IMR-90 (cell line): ENCODE measurements at regions not wholly inside any gene's neighbourhood (a gene's known extent, or its start where the extent isn't known, plus 50 kb on each side); places are given as distances from the start of the nearest gene placed in this dataset.

Source experiments
- ATAC-seq: fragments of 200-7000 bp; cut with Tn5 transposase; 2 replicates; pipeline ENCODE4 v1.9.1; 2020; ENCODE audit warnings: low read depth, mild to moderate bottlenecking, moderate library complexity
- BruUV-seq: library from RNA; stranded (reverse); fragments of 400-500 nt; replicated peaks from 2 replicates; lab custom pipeline; 2021; lab: Mats Ljungman, UMichigan
- CTCF ChIA-PET: fragments of 300-600 bp; formaldehyde crosslinking; extraction: SDS; loops from one replicate; lab custom pipeline; 2021; ENCODE audit warnings: antibody characterized with exemption; lab: Yijun Ruan, JAX
- POLR2A ChIA-PET: fragments of 300-600 bp; sonication (Branson Sonifier 250); formaldehyde crosslinking; loops from one replicate; lab custom pipeline; 2022; ENCODE audit warnings: antibody characterized with exemption; ENCODE audit not compliant: unreplicated experiment; lab: Charles Lee
- DNase-seq: peaks from one replicate; pipeline ENCODE4 v3.0.0; 2013
- H2AFZ ChIP-seq: replicated peaks from 2 replicates; pipeline ENCODE3; 2013; ENCODE audit warnings: low read length, mild to moderate bottlenecking; ENCODE audit not compliant: poor library complexity
- H2AK5ac ChIP-seq: 2 replicates; pipeline ENCODE4 v1.6.1; 2013; ENCODE audit warnings: low read depth, low read length, inconsistent platforms
- H2AK9ac ChIP-seq: replicated peaks from 2 replicates; pipeline ENCODE3; 2013; ENCODE audit warnings: mild to moderate bottlenecking, low read depth, low read length, moderate library complexity; ENCODE audit not compliant: poor library complexity
- H2BK120ac ChIP-seq: 2 replicates; pipeline ENCODE4 v1.6.1; 2013; ENCODE audit warnings: low read depth, low read length, inconsistent platforms
- H2BK15ac ChIP-seq: 3 replicates; pipeline ENCODE4 v1.6.1; 2013; ENCODE audit warnings: low read depth, low read length, inconsistent platforms
- H2BK20ac ChIP-seq: 2 replicates; pipeline ENCODE4 v1.6.1; 2013; ENCODE audit warnings: low read depth, mild to moderate bottlenecking, inconsistent platforms, low read length, moderate library complexity
- H2BK5ac ChIP-seq: 2 replicates; pipeline ENCODE4 v1.6.1; 2013; ENCODE audit warnings: mild to moderate bottlenecking, low read depth, low read length, inconsistent platforms; ENCODE audit not compliant: poor library complexity, severe bottlenecking
- H3K14ac ChIP-seq: replicated peaks from 2 replicates; pipeline ENCODE4 v1.6.1; 2013; ENCODE audit warnings: low read depth, low read length, inconsistent platforms
- H3K18ac ChIP-seq: 2 replicates; pipeline ENCODE4 v1.6.1; 2013; ENCODE audit warnings: low read depth, low read length, control low read depth
- H3K23ac ChIP-seq: 2 replicates; pipeline ENCODE4 v1.6.1; 2013; ENCODE audit warnings: low read depth, low read length, inconsistent platforms
- H3K27ac ChIP-seq: 2 replicates; pipeline ENCODE4 v1.5.1; 2013; ENCODE audit warnings: mild to moderate bottlenecking, control low read depth, low read length; ENCODE audit not compliant: insufficient read depth
- H3K27me3 ChIP-seq: 2 replicates; pipeline ENCODE4 v1.6.1; 2013; ENCODE audit warnings: low read length; ENCODE audit not compliant: control insufficient read depth, insufficient read depth
- H3K36me3 ChIP-seq: 2 replicates; pipeline ENCODE4 v1.6.1; 2013; ENCODE audit warnings: low read length, mixed read lengths; ENCODE audit not compliant: control insufficient read depth, insufficient read depth
- H3K4ac ChIP-seq: 2 replicates; pipeline ENCODE4 v1.6.1; 2013; ENCODE audit warnings: low read depth, low read length, inconsistent platforms
- H3K4me1 ChIP-seq: 2 replicates; pipeline ENCODE4 v1.6.1; 2013; ENCODE audit warnings: low read length, mixed read lengths; ENCODE audit not compliant: control insufficient read depth, insufficient read depth
- H3K4me2 ChIP-seq: 2 replicates; pipeline ENCODE4 v1.6.1; 2013; ENCODE audit warnings: low read depth, mild to moderate bottlenecking, control low read depth, low read length, moderate library complexity
- H3K4me3 ChIP-seq: 2 replicates; pipeline ENCODE4 v1.5.1; 2013; ENCODE audit warnings: low read depth, mild to moderate bottlenecking, control low read depth, low read length, moderate library complexity; ENCODE audit not compliant: insufficient read depth
- H3K56ac ChIP-seq: 2 replicates; pipeline ENCODE4 v1.6.1; 2013; ENCODE audit warnings: low read length, inconsistent platforms; ENCODE audit not compliant: insufficient read depth; ENCODE audit errors: extremely low read depth
- H3K79me1 ChIP-seq, 2 experiments: 2 replicates each; pipeline ENCODE4 v1.6.1; 2013; ENCODE audit warnings: low read length in 2 of 2, inconsistent platforms in 1 of 2, low read depth in 1 of 2
- H3K9ac ChIP-seq: 2 replicates; pipeline ENCODE4 v1.6.1; 2013; ENCODE audit warnings: low read depth, low read length, control low read depth
- H3K9me1 ChIP-seq: 2 replicates; pipeline ENCODE4 v1.6.1; 2013; ENCODE audit warnings: low read length, inconsistent platforms; ENCODE audit not compliant: insufficient read depth
- H3K9me3 ChIP-seq: 2 replicates; pipeline ENCODE4 v1.6.1; 2013; ENCODE audit warnings: low read length; ENCODE audit not compliant: control insufficient read depth, insufficient read depth
- H4K20me1 ChIP-seq: 2 replicates; pipeline ENCODE4 v1.6.1; 2013; ENCODE audit warnings: low read length, inconsistent platforms; ENCODE audit not compliant: insufficient read depth
- H4K5ac ChIP-seq: 2 replicates; pipeline ENCODE4 v1.6.1; 2013; ENCODE audit warnings: mild to moderate bottlenecking, low read depth, low read length, control low read depth
- H4K8ac ChIP-seq, 2 experiments: 2 replicates each; pipeline ENCODE4 v1.6.1; 2013; ENCODE audit warnings: low read depth in 2 of 2, low read length in 2 of 2, control low read depth in 1 of 2, inconsistent platforms in 1 of 2
- H4K91ac ChIP-seq: 2 replicates; pipeline ENCODE4 v1.6.1; 2013; ENCODE audit warnings: low read depth, low read length, inconsistent platforms; ENCODE audit not compliant: insufficient read depth
- CEBPB ChIP-seq: IDR thresholded peaks from 2 replicates; pipeline ENCODE4 v1.6.1; 2012; ENCODE audit warnings: low read depth, low read length, improper control_type of control experiment
- CHD1 ChIP-seq: IDR thresholded peaks from 2 replicates; pipeline ENCODE4 v1.6.1; 2012; ENCODE audit warnings: low read depth, low read length, improper control_type of control experiment
- CTCF ChIP-seq: conservative IDR thresholded peaks from 2 replicates; pipeline ENCODE4 v1.5.1; 2012; ENCODE audit warnings: mild to moderate bottlenecking, low read depth, low read length, improper control_type of control experiment
- FOS ChIP-seq: fragments of 150-350 bp; IDR thresholded peaks from 2 replicates; pipeline ENCODE4 v1.6.1; 2016; ENCODE audit warnings: low read depth, low read length
- MAFK ChIP-seq: IDR thresholded peaks from 2 replicates; pipeline ENCODE4 v1.6.1; 2012; ENCODE audit warnings: low read depth, low read length, improper control_type of control experiment
- MAZ ChIP-seq: IDR thresholded peaks from 2 replicates; pipeline ENCODE4 v1.6.1; 2012; ENCODE audit warnings: low read depth, mild to moderate bottlenecking, low read length, improper control_type of control experiment, moderate library complexity, borderline replicate concordance
- MXI1 ChIP-seq: IDR thresholded peaks from 2 replicates; pipeline ENCODE4 v1.6.1; 2012; ENCODE audit warnings: low read depth, mild to moderate bottlenecking, low read length, moderate library complexity, borderline replicate concordance
- NFE2L2 ChIP-seq: fragments of 150-350 bp; IDR thresholded peaks from 2 replicates; pipeline ENCODE4 v1.6.1; 2016; ENCODE audit warnings: low read depth, mild to moderate bottlenecking, low read length
- POLR2A ChIP-seq: IDR thresholded peaks from 2 replicates; pipeline ENCODE4 v1.6.1; 2012; ENCODE audit warnings: mild to moderate bottlenecking, low read depth, low read length
- RAD21 ChIP-seq: IDR thresholded peaks from 2 replicates; pipeline ENCODE4 v1.6.1; 2012; ENCODE audit warnings: low read length, improper control_type of control experiment
- RCOR1 ChIP-seq: IDR thresholded peaks from 2 replicates; pipeline ENCODE4 v1.6.1; 2012; ENCODE audit warnings: mild to moderate bottlenecking, low read length, improper control_type of control experiment; ENCODE audit not compliant: insufficient replicate concordance
- RFX5 ChIP-seq: IDR thresholded peaks from 2 replicates; pipeline ENCODE4 v1.8.0; 2012; ENCODE audit warnings: low read depth, mild to moderate bottlenecking, low read length, moderate library complexity
- SMC3 ChIP-seq: fragments of 150-350 bp; IDR thresholded peaks from 2 replicates; pipeline ENCODE4 v1.6.1; 2016; ENCODE audit warnings: low read depth, mild to moderate bottlenecking, antibody characterized with exemption, low read length, moderate library complexity
- USF2 ChIP-seq: fragments of 150-350 bp; IDR thresholded peaks from 2 replicates; pipeline ENCODE4 v1.6.1; 2017; ENCODE audit warnings: mild to moderate bottlenecking, antibody characterized with exemption, low read length, low read depth
- WGBS, 2 experiments: methylation state at CpG; one replicate each; pipeline versions ENCODE4 v1.1.5 to v1.1.7; 2013; ENCODE audit warnings: missing lambda C conversion rate in 2 of 2; ENCODE audit not compliant: insufficient read length in 1 of 2; ENCODE audit errors: extremely low coverage in 2 of 2; 5-methylcytosine and 5-hydroxymethylcytosine counted together
- dilution Hi-C: fragments of 300-500 bp; cut with HindIII; formaldehyde crosslinking; loops from one replicate; pipeline ENCODE4 v1.14.3; 2018; ENCODE audit warnings: low sequenced_read_pairs; ENCODE audit not compliant: unreplicated experiment
- in situ Hi-C: fragments of 300-500 bp; cut with MboI; formaldehyde crosslinking; loops from 3 replicates; pipeline ENCODE4 v1.14.3; 2019; ENCODE audit warnings: low sequenced_read_pairs, inconsistent platforms, mixed read lengths
- intact Hi-C: fragments of 100-400 bp; cut with micrococcal nuclease; formaldehyde crosslinking; loops from 2 replicates; pipeline ENCODE4 v1.10.0; 2022
- TF ChIP-seq, protein P1 (sequence below): fragments of 150-350 bp; IDR thresholded peaks from 2 replicates; pipeline ENCODE4 v1.6.1; 2016; ENCODE audit warnings: low read depth, mild to moderate bottlenecking, low read length, moderate library complexity, borderline replicate concordance

DNA sequence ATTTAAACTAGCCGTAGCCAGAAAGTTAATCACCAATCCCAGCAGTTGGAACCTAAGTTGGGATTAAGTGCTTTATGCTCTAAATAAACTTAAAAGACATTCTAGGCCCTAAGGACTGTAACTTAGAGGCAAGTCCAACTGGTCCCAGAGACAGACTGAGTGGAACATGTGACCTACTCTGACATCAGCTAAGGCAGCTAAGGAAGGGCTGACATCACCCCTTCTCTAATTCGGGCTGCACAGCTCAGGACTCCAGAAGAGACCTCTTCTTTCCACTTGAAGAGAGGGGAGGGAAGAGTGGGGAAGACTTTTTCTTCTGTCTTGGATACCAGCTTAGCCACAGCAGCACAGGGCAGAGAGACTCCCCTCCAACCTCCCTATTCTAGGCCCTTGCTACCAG lies 565.2 kb downstream of the CDH8 start:
- Histone ChIP-seq H2AFZ (no peak overlapping the region), H3K9me3 (peaks cover 17% of the 10 kb centered on the region), H3K9me1 (no peaks in the 10 kb centered on the region), H3K4ac (no peak overlapping the region), H3K56ac (no peak overlapping the region), H2BK20ac (no peak overlapping the region), H3K27ac (no peak overlapping the region), H3K9ac (no peak overlapping the region), H2AK9ac (no peak overlapping the region), H2BK5ac (no peak overlapping the region), H3K79me1 (no peaks in the 10 kb centered on the region), H3K18ac (no peak overlapping the region), H2BK15ac (no peak overlapping the region), H4K8ac (no peak overlapping the region), H2BK120ac (no peak overlapping the region), H3K4me3 (no peak overlapping the region), H3K27me3 (no peaks in the 10 kb centered on the region), H4K5ac (no peak overlapping the region), H3K36me3 (no peaks in the 10 kb centered on the region), H4K20me1 (no peaks in the 10 kb centered on the region), H4K91ac (no peak overlapping the region), H3K14ac (no peak overlapping the region), H2AK5ac (no peak overlapping the region), H3K4me2 (no peak overlapping the region), H3K23ac (no peak overlapping the region), H3K4me1 (no peaks in the 10 kb centered on the region)
- CTCF ChIA-PET = no interaction called here
- TF ChIP-seq MAZ (no peak), RAD21 (no peak), RCOR1 (no peak), MXI1 (no peak), RFX5 (no peak), FOS (no peak), CEBPB (no peak), SMC3 (no peak), MAFK (no peak), CHD1 (no peak), CTCF (no peak), NFE2L2 (no peak), USF2 (no peak), POLR2A (no peak)
- TF ChIP-seq, protein P1, sequence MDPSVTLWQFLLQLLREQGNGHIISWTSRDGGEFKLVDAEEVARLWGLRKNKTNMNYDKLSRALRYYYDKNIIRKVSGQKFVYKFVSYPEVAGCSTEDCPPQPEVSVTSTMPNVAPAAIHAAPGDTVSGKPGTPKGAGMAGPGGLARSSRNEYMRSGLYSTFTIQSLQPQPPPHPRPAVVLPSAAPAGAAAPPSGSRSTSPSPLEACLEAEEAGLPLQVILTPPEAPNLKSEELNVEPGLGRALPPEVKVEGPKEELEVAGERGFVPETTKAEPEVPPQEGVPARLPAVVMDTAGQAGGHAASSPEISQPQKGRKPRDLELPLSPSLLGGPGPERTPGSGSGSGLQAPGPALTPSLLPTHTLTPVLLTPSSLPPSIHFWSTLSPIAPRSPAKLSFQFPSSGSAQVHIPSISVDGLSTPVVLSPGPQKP = no peak
- dilution Hi-C loops = no loop called here
- POLR2A ChIA-PET = no interaction called here
- intact Hi-C loops = no loop called here
- ATAC-seq = no peak
- BruUV-seq = no TSS peak
- DNase-seq = no peak
- no CpG with 5 or more reads among the region's 2 CpGs for WGBS, 2 experiments
- in situ Hi-C loops = no loop called here
